GM21360 (cell line): ENCODE measurements at regions not wholly inside any gene's neighbourhood (a gene's known extent, or its start where the extent isn't known, plus 50 kb on each side); places are given as distances from the start of the nearest gene placed in this dataset.

Experiments
- ATAC-seq: cut with Tn5 transposase; IDR thresholded peaks from one replicate; pipeline ENCODE4 v1.9.1; 2021; ENCODE audit warnings: mild to moderate bottlenecking, moderate library complexity; ENCODE audit not compliant: unreplicated experiment

- peak; percentile 33 for ATAC-seq
Observed at GRCh38 chr6:26196846-26197635, 109.8 kb downstream of the HFE start.

GRCh38 chr6:26197636-26197932 lies 110.4 kb downstream of the HFE start:
- ATAC-seq = no peak

- ATAC-seq = no peak
Observed at GRCh38 chr6:26197933-26198721, 110.9 kb downstream of the HFE start.

- peak; percentile 3 for ATAC-seq
Observed at GRCh38 chr6:26198722-26199056, 111.5 kb downstream of the HFE start.

- ATAC-seq = peak; percentile 46
Observed at GRCh38 chr6:26199057-26199772, 112.0 kb downstream of the HFE start.

- no peak for ATAC-seq
Observed at GRCh38 chr6:26199773-26200764, 112.8 kb downstream of the HFE start.

- ATAC-seq = no peak
Observed at GRCh38 chr6:26200918-26201721, 113.9 kb downstream of the HFE start.

- no peak for ATAC-seq
Observed at GRCh38 chr6:26202201-26202611, 115.0 kb downstream of the HFE start.

- no peak for ATAC-seq
Observed at GRCh38 chr6:26202811-26203583, 115.8 kb downstream of the HFE start.

GRCh38 chr6:26204332-26205160 lies 117.3 kb downstream of the HFE start:
- ATAC-seq = peak; percentile 48

GRCh38 chr6:26205161-26205624 lies 118.0 kb downstream of the HFE start:
- peak; percentile 34 for ATAC-seq

GRCh38 chr6:26205625-26206574 lies 118.7 kb downstream of the HFE start:
- ATAC-seq = no peak

GRCh38 chr6:26206868-26207801 lies 119.9 kb downstream of the HFE start:
- ATAC-seq = no peak

GRCh38 chr6:26211963-26212362 lies 124.7 kb downstream of the HFE start:
- no peak for ATAC-seq

GRCh38 chr6:26213334-26214075 lies 126.3 kb downstream of the HFE start:
- no peak for ATAC-seq
